GM19025 (cell line): ENCODE measurements at regions not wholly inside any gene's neighbourhood (a gene's known extent, or its start where the extent isn't known, plus 50 kb on each side); places are given as distances from the start of the nearest gene placed in this dataset.

Experiments used
- ATAC-seq: cut with Tn5 transposase; IDR thresholded peaks from one replicate; pipeline ENCODE4 v1.9.1; 2021; ENCODE audit warnings: mild to moderate bottlenecking, low read depth, moderate library complexity; ENCODE audit not compliant: unreplicated experiment

- ATAC-seq = no peak
These were observed 146.5 kb downstream of the RAB11FIP2 start for GRCh38 chr10:117900280-117900679.

DNA sequence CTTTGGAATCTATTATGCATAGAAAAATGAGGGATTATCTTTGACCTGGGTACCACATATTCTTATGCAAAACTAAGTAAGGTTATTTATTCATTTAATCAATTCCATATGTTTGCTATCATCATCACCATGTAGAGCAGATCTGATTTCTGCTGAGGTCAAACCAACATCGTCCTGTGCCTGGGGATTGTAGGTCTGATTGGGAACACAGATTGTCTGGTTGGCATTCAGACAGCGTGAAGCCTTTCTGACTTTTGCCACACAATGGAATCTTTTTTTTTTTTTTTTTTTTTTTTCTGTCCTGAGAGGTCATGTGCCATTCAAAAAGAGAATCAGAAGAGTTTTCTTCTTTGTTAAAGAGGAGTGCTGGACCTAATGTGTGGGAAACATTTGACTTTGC, 142.9 kb downstream of the RAB11FIP2 start:
- ATAC-seq = no peak

DNA sequence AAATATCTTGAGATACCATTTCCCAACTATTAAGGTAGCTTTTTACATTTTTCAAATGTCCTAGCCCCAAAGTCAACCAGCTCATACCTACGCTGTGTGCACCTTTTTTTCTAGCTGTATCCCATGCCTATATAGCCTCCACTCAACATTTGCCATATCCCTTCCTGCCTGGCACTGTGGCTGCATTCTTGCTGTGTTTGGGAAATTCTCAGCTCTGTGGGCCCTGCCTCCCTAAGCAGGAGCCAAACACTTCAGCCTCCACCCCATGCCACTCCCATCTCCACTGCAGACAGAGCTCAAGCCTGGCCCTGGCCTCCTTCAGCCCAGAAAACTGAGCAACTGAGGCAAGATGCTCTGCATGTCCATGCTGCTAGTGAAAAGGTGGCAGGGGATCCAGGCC, 141.3 kb downstream of the RAB11FIP2 start:
- ATAC-seq = no peak

- no peak for ATAC-seq
These were observed 135.1 kb downstream of the RAB11FIP2 start for GRCh38 chr10:117911684-117912083.

DNA sequence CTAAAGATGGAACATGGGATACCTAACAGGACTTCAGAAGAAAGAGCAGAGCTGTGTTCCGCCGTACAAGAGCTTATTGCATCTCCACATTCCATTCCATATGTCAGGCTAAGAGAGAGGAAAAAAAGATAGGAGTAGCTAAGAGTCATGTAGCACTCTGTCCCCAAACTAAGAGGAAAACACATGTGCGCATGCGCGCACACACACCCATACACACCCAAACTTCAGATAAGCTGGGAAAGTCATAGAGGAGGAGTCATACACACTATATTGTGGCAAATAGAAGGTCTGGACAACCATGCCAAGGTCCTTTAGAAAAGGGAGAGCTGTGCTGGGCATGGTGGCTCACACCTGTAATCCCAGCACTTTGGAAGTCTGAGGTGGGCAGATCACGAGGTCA, 132.4 kb downstream of the RAB11FIP2 start:
- ATAC-seq = no peak

GRCh38 chr10:117920956-117921355, 125.8 kb downstream of the RAB11FIP2 start:
- no peak for ATAC-seq

DNA sequence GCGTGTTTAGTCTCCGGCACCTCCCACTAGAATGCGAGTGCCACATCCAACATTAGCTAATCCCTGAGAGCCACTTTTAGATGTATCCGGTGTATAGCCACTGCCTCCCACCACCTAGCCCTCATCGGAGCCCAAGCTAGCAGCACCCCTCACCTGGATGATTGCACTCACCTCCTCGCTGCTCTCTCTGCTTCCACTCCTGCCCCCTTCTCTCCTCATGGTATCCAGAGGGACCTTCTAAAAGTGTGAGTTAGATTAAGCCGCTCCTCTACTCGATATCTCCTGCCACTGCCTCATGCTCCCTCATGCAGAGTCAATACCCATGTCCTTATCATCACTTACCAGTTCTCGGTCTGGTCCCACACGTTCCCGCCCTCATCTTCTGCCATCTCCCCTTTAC, 125.3 kb downstream of the RAB11FIP2 start:
- no peak for ATAC-seq

DNA sequence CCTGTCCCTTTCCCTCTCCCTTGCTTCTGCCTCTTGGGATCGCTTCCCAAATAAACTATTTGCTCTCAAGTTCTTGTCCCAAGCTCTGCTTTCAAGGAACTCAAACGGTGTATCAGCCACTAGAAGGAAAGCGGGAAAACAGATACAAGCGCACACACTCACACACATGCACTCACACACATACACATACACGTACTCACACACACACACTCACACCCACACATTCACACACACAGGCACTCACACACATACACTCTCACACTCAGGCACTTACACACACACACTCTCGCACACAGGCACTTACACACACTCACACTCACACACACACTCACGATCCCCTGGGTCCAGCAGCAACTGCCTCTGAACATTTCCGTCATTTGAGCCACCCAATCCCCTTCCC, 121.9 kb downstream of the RAB11FIP2 start:
- no peak for ATAC-seq

DNA sequence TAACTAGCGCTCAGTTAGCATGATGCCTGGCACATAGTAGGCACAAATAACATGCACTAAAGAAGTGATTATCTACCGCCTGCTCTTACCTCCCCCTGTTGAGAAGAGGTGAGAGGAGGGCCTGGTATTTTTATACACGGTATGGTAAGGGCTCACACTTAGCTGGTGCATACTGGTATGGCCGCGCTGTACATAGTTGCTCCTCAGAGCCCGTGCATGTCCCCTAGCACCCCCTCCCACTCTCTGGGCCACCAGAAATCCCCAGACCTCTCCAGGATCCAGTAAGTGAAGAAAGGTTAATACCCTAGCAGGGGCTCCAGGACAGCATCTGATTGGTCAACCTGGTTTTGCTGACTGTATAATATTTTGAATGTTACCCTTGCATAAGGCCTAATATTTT, 121.4 kb downstream of the RAB11FIP2 start:
- ATAC-seq = no peak

DNA sequence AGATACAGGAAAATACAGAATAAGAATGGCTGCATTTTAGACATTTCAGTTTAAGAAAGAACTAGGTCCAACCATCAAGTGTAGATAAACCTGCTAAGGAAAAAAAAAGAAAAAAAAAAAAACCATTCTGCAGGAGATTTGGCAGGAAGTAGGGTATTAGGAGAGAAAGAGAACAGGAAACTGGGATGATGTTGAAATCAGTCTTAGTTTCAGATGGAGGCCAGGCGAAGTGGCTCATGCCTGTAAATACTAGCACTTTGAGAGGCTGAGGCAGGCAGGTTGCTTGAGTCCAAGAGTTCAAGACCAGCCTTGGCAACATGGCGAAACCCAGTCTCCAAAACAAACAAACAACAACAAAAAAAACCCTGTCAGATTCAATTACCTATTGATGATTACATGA, 120.2 kb downstream of the RAB11FIP2 start:
- no peak for ATAC-seq

DNA sequence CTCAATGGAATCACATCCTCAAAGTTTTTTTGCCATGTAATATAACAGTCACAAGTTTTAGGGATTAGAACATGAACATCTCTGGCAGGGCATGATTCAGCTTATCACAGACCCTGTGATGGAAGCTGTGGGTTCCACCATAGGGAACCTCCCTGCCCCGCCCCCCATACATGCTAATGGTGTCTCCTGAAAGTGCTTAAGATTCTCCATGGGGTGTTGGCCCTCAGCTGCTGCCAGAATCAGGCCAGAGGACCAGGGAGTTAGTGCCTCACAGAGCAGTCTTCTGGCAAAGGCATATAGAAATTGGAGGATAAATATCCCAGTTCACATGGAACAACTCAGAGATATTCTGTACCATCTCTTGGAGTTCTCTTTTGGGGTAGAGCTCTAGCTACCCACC, 119.4 kb downstream of the RAB11FIP2 start:
- no peak for ATAC-seq

GRCh38 chr10:117927871-117928270, 118.9 kb downstream of the RAB11FIP2 start:
- no peak for ATAC-seq

GRCh38 chr10:117928281-117928680, 118.5 kb downstream of the RAB11FIP2 start:
- no peak for ATAC-seq

DNA sequence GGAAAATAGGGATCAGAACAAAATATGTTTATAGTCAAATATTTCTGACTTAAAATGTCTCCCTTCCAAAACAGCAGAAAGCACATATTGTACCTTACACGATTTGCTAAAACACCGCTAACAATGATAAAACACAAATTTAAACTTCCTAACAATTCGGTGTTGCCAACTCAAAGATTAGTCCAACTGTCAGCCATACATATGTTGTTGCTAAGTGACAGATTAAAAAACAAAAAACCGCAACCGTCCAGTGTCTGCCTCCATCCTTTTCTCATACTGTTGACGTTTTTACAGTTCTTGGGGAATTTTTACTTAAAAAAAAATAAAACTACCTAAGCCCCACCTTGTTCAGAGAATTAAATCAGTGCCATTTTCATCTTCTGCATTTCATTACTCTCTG, 118.0 kb downstream of the RAB11FIP2 start:
- ATAC-seq = no peak

DNA sequence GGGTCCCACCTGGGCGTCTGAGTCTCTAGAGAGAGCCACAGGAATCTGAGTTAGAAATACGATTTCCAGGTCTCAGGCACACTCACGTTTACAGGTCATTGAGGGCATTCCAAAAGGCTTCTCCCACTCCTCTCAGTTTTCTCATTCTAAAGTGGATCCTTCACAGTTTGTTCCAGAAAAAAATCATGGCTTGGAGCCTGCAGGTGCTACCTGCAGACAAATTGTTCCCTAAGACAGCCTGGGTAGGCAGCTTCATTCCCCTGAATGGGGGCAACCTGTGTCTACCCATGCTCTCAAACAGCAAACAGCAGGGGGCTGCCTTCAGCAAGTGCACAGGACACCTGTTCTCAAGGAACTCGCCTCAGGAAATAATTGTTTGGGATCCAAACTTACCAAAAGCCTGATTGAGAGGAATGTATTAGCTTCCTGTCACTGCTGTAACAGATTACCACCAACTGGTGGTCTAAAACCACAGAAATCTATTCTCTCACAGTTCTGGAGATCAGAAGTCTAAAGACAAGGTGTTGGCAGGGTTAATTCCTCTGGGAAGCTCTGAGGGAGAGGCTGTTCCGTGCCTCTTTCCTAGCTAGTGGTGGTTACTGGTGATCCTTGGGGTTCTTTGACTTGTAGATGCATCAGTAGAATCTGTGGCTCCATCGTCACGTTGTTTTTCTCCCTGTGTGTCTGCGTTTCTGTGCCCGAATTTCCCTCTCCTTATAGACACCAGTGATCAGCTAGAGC, 117.2 kb downstream of the RAB11FIP2 start:
- ATAC-seq = no peak

DNA sequence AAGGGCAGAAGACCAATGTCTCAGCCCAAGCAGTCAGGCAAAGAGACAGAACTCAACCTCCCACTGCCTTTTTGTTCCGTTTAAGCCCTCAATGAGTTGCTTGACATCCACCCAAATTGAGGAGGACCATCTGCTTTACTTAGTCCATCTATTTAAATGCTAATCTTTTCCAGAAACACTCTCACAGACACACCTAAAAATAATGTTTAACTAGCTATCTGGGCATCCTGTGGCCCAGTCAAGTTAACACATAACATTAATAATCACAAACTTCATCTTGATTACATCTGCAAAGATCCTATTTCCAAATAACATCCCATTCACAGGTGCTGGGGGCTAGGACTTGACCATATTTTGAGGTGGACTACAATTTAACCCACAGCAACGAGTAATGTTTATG, 115.7 kb downstream of the RAB11FIP2 start:
- ATAC-seq = no peak

GRCh38 chr10:117933036-117933435, 113.7 kb downstream of the RAB11FIP2 start:
- no peak for ATAC-seq

GRCh38 chr10:117934477-117934876, 112.3 kb downstream of the RAB11FIP2 start:
- no peak for ATAC-seq

GRCh38 chr10:117936141-117936540, 110.6 kb downstream of the RAB11FIP2 start:
- ATAC-seq = no peak

- no peak for ATAC-seq
These were observed 110.2 kb downstream of the RAB11FIP2 start for GRCh38 chr10:117936566-117936965.

DNA sequence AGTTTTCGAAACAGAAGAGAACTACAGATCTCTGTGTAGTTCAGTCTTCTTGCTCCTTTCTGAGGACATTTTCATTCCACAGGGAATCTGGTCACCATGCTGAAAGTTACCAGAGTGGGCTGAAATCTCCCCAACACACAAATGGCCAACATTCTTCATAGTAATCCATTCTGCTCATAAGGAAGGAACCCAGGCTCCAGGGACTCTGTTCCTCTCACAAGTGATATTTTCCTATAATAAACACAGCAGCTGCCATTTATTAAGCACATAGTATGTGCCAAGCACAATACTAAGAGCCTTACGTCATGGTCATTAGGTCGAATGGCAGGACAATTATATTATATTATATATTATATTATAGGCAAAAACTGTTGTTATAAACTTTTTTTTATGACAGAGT, 109.8 kb downstream of the RAB11FIP2 start:
- no peak for ATAC-seq

DNA sequence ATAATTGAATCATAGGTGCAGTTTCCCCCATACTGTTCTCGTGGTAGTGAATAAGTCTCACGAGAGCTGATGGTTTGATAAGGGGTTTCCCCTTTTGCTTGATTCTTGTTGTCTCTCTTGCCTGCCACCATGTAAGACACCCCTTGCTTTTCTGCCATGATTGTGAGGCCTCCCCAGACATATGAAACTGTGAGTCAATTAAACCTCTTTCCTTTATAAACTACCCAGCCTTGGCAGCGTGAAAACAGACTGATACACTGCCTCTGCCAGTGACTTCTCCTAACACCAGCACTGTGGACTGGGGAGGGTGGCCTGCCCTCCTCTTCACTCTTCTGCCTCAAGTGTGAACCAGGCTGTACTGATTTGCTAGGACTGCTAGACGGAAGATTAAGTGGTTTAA, 108.6 kb downstream of the RAB11FIP2 start:
- no peak for ATAC-seq

DNA sequence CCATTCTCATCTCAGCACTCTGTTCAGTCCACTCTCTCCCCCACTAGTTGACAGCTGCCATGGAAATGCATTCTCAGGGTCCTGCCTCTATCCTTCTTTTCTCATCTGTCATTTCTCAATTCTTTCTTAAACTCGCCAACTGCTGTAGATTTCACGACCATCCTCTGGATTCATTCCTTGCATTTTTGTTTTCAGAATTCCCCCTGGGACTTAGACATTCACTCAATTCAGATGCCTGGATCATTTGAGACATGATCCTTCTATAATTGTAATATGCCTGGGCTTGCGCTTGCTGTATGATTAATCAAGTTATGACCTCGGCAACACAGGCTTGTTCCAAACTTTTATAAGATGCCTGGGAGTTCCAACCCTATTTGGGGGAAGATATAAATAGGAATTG, 104.5 kb downstream of the RAB11FIP2 start:
- ATAC-seq = no peak
